GF-D8 (cell line): ENCODE measurements at regions not wholly inside any gene's neighbourhood (a gene's known extent, or its start where the extent isn't known, plus 50 kb on each side); places are given as distances from the start of the nearest gene placed in this dataset.

Source experiments
- DNase-seq: peaks from one replicate; lab custom pipeline; 2025; lab: John Stamatoyannopoulos, UW

DNA sequence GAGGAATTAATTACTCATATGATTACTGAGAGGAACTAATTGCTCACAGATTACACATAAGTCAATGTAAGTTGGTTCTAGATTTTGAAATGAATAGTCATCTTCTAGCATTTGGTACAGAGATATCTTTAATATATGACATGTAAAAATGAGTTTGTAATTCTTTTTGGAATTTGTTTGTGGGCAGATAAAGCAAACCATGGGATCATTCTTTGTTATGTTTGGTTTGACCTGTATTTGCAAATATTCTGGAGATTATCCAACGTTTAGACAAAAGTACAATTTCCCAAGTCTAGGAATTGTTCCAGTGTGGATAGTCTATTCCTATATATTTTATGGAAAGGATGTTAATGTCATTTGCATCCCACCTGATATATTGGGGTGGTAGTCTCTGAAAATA is 309.6 kb upstream of the EDNRB start:
- no peak for DNase-seq

DNA sequence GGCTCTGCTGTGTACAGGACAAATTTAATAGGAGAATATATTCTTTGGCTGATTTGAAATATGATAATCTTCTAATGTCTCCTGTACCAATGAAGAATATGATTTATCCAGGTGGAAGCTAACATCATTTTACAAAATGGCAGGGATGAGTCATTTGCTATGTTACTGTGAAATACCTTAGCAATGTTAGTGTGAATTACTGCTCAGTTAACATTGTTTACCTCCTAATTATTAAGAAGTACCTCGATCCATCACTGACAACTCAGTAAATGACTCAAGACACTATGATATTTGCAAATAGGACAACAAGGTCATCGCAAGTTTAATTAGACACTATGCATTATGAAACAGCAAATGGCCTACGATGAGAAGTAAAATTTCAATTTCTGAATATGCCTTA is 309.1 kb upstream of the EDNRB start:
- DNase-seq = no peak

DNA sequence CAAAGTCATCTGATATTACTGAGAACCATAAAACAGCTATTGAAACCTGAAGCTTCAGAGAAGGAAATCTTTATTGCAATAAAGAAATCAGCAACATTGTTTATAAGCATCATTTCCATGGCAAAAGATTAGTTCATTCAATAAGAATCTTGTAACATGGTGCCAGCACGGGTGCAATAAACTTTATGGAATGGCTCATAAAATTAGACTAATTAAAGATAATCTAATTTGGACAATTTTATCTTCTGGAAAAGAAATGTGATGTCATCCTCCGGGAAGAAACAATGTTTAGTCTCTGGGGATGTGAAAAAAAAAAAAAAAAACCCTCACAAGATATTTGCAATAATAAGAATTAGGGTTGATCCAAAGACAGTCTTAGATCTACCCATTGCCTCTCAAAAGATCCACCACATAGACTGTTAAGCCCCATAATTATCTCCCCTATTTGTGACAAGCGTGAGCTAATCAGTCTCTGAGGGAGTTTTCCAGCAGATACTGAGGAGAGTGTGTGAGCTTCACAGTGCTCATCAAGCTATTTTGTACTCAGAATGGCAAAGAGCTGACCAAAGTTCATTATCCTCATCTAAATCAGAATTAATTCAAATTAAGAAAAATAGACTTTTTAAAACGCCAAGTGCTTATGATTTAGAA is 297.0 kb upstream of the EDNRB start:
- DNase-seq = no peak

DNA sequence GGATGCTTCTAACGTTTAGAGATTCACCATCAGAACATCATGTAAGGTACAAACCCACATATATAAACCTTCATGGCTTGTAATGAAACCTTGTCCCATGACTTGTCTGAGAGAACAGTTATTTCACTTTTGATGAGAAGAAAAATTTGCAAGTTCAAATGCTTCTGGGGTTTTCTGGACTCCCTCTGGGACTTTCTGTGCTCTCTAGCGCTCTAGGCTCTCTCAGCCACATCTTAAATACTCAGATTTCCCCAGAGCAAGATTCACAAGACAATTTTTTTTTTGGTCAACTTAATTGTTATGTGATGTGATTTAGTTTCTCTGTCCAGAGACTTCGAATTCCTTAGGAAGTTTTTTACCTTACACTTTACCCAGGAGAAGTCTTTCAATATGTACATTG is 282.8 kb upstream of the EDNRB start:
- DNase-seq = no peak

DNA sequence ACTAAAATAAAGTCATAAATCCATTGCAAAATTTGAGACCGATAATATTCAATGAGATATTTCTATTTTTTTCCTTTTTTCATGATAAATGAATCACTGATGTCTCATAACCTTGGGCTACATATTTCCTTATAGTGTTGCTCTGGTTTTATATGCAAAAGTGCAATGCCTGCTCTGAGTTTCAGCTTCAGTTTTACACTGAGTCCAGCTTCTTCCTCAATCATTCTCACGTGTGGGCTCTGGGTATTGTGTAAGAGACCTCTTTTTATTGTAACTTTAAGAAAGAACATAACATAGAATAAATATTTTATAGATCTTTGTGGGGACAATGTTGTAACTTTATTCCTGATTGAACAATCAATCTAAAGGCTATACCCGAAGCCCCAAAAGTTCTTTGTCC is 280.2 kb upstream of the EDNRB start:
- no peak for DNase-seq

DNA sequence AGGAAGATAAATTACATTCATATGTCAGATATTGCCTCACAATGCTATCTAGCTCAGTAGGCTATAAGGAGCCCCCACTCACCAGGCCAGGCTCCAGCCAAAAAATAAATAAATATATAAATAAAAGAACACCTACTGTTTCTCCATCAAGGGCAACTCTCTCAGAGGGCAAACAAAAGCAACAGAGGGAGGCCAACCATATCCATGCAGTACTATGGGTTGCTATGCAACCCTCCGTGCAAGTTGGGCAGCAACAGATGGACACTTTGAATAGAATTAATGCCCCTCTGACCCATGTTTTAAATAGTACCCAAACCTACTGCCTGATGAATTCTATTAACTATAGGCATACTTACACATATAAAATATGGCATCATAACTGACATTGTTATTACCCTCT is 279.8 kb upstream of the EDNRB start:
- DNase-seq = no peak

DNA sequence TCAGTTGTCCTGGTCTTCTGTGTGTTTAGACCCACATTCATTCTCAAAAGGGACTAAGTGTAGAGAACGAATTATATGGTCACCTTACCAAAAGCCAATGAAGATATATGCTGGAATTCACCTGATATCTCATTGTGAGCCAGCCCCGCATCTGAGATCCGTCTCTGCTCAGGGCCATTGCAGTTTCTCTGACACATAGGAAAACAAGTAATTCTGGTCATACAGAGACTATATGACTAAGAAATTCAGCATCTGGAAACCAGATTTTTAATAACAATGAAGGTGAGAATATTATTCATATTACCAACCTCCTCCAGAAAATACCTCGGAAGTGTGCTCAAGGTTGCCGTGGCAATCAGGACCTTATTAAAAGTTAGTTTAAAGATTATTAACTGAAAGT is 278.6 kb upstream of the EDNRB start:
- DNase-seq = no peak

DNA sequence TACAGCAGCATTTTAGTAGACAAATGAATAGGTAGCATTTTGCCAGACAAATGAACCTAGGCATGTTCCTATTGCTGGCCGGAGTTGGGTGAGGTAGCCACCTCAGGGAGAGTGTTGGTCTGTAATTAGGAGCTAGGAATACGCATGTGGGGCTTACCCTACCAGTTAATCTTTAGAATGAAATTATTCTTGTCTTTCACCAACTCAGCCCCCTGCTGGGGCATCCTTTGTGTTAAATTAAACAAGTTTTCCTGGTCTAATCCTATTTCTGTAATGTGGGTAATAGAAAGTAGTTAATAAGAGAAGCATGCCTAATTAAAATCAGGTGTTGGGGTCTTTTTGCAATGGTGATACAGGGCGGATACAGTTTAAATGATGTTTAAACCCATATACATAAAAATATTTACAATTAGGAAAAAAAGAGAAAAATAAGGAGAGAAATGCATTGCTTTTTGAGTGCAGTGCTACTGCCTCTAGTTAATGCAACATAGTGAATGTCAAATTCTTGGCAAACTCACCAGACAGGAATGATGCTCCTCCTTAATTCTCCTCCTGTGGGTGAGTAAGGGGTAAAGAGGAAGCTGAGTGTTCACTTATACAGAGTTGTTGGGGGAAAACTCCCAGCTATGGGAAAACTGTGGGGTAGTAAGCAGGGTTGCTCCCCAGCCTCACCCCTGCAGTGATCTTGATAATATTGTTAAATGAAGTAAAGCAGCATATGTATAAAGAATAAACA is 276.4 kb upstream of the EDNRB start:
- DNase-seq = no peak

DNA sequence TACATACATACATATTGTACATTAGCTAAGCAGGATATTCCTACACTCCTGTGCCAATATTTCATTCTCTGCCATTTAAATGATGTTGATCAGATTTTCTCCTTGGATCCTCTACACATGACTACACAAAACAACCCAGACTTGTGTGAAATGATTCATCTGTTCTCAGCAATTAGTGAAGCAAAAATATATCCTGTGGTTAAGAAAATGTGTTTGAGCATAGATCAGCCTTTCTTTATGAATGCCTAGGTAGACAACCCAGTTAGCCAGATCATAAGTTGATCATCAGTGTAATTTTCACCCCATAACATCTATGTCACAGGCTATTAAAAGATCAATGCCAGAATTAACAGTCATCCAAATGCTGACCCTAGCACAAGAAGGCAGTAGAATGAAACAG is 275.2 kb upstream of the EDNRB start:
- no peak for DNase-seq

DNA sequence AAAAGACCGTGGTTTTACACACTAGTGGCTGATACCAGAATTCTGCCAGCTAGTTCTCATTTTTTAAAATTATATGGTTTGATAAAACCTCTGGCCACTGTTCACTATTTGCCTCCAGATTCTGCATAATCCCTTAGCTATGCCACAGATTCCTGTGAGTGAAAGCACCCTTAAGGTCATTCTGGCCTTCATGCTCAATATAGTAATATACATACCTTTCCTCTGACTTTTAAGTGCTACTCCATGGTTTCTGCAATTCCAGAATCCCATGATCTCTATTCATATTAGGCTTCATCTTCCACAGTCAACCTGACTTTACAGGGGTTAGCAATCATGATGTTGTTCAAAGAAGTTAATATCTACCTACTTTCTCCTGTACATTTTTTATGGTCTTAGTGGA is 274.1 kb upstream of the EDNRB start:
- no peak for DNase-seq

DNA sequence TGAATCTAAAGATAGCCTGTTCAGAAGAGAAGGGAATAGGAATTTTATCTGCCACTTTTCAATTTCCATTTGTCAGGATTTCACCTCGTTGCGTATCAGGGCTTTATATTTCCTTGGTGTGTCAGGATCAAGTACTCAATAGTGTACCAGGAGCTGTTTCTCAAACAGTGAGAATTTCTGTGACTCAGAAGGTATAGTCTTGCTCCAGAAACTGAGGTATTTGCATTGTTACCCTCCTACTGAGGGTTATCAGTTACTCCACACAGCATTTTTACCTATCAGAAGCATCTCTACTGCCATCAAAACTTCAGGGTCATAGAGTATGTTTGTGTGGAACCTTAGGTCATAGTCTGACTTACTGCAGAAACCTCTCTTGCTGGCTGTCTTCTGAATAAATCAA is 271.7 kb upstream of the EDNRB start:
- DNase-seq = no peak

DNA sequence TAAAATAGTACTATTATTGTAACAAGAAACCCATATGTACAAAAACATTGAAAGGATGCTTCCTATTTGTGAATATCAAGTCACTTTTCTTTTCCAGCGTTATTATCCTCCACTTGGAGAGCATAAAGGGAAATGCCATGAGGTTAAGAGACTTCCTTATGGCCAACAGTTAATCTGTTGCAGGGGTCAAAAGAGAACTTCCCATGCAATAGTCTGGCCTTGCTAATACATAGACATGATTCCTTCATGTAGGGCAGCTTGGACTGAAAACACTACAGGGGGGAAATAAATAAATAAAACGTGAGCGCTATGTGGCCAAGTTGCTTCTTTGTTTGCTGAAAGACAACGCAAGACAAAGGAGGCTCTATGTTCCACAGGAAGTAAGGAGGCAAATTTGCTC is 269.1 kb upstream of the EDNRB start:
- no peak for DNase-seq

DNA sequence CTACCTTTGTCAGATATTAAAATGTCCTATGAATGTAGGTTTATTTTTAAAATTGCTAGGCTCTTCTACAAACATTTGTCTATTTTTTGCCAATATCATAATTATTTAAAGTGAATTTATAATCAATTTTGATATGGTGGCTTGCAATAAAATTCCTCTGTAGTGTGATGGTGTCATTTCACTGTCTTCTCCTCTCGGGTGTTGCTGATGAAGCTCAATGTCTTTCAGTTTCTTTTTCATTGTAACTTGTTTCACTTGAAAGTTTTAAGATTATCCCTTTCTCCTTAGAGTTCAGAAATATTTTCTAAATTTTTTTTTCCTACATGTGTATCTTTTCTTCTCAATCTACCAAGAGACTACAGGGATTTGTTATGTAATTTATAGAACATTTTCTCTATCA is 267.1 kb upstream of the EDNRB start:
- DNase-seq = no peak

DNA sequence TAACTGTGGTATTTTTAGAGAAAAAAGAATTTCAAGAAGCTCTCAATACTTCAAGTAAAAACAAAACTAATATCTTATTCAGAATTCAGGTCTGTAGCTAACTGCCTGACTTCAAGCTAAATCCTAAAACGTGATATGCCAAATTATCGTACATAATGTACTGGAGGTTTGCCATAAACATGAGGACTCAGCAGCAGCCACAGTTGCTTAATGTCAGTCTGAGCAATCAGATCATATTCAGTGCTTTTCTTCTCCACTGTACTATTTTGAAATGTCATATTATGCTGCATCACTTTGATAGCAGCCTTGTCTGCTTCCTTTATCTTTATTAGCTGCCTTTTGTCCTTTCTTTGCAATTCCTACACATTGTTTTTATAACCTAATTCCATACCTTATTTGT is 265.1 kb upstream of the EDNRB start:
- no peak for DNase-seq

DNA sequence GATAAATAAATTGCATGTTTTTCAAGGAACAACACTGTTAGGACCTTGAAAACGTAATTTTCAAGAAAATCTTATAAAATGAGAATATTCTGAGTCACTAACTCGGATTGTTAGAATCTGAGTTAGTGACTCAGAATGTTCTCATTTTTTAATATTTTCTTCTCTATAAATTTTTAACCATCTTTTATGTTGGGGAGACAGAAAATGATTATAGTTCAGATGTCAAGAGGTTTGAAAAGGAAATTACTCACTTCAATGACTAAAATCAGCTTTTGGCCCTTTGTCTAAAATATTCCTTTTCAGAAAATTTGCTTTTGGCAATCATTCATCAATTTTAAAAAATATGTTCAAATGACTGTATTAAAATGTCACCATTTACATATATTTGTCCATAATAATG is 264.2 kb upstream of the EDNRB start:
- no peak for DNase-seq

DNA sequence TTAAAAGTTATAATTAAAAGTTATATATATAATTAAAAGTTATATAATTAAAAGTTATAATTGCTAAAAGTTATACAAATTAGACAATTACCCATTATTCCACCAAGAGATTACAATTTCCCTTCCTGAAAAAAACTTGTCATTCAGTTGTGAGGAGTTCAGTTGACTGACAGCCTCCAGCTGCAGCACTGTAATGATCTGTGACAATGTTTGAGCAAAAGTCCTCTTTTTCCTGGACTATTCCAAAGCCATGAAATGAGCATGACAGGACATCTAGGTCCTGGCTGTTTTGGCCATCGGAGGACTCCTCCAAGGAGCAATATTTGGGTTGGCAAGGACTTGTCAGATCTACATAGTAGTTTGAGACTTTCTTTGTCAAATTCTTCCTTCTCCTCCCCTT is 258.7 kb upstream of the EDNRB start:
- no peak for DNase-seq

DNA sequence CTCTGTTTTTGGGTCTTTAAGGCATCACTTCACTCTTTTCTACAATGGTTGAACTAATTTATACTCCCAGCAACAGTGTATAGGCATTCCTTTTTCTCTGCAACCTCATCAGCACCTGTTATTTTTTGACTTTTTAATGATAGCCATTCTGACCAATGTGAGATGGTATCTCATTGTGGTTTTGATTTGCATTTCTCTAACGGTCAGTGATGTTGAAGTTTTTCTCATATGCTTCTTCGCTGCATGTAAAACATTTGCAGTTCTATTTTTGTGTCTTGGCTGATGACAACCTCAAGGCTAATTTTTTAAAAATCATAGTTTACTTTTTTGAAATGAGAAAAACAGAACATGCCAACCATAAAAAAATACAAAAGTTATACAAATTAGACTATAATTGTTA is 258.2 kb upstream of the EDNRB start:
- no peak for DNase-seq

DNA sequence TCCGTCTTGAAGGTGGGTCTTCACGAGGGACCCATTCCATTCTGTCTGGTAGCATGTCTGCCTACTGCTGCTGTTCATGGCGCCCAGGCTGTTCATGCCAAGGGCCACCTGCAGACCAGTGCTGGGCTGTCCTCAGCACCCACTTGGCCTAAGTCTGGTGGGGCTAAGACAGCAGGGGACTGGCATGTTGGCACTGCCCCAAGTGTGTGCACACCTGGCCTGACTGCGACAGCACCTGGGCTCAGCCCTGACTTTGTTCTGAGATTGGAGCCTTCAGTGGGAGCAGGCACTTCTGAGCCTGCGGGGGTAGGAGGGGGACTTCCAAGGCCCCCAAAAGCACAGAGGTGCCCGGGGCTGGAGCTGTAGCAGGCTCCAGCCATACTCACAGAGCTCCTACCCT is 250.8 kb upstream of the EDNRB start:
- no peak for DNase-seq

DNA sequence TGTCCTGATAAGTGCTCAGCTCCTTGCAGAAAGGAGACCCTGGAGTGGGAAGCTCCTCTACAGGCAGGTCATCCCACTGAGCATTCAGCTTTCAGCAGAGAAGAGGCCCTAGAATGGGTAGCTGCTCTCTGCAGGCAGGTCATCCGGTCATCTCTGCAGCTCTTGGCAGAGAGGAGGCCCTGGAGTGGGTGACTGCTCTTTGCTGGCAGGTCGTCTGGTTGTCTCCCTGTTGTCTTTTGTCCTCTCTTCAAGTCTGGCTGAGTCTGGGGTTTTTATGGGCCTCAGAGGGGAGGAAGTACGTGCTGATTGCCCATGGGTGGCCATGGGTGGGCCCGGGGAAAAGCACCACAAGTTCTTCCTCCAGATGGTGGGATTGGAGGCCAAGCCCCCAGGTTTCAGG is 250.3 kb upstream of the EDNRB start:
- DNase-seq = no peak

DNA sequence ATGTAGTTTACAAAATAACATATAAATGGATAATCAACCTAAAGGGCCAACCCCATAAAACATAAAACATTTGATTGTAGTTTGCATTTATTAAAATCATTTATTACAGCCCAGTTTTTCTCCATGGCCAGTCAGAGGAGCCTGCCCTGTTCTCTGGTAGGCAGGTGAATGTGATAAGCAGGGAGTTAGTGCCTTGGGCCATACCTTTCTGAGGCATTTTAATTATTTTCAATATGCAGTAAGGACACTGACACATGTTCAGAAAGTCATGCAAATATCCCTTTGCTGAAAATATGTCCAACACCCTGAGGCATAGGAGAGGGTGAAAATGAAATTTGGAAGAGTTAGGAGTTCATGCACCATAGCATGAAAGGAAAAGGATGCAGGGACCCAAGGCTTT is 242.6 kb upstream of the EDNRB start:
- no peak for DNase-seq

DNA sequence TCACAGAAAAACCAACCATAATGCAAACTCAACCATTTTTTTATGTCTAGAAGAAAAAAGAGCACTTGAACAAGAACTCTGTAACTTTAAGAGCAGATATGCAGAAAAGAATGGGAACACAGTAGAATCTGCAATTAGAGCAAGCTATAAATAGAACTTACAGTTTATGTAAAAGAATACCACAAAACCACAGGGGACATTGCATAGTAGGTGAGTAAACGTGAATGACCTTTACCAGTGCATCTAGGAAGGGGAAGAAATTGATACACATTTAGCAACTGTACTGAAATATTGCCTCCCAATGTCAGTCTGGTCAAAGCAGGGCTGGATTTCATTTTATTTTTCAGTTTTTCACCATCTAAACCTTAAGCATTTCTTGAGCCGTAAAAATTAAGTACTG is 242.2 kb upstream of the EDNRB start:
- DNase-seq = peak; percentile 97

DNA sequence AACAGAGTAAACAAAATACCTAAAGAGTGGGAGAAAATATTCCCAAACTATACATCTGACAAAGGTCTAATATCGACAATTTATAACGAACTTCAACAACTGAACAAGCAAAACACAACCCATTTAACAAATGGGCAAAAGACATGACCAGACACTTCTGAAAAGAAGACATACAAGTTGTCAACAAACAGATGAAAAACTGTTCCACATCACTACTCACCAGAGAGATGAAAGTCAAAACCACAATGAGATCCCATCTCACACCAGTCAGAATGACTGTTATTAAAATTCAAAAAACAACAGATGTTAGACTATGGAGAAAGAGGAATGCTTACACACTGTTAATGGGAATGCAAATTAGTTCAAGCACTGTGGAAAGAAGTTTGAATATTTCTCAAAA is 233.8 kb upstream of the EDNRB start:
- no peak for DNase-seq

DNA sequence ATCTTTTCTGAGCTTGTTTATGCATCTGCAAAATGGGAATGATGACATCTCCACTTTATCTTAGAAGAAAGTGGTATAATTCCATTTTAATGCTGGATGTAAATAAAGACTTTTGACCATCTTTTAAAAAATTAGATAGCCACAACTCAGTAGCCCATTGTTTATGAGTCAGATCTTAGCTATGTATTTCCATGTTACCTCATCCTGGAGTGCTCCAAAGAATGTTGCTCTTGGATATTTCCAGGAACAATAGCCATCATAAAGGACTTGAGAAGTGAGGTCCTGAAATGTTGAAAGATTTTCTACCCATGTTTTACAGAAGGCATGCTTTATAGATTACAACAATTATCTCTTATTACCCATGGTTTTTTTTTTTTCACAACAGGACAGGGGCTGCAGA is 229.3 kb upstream of the EDNRB start:
- DNase-seq = no peak

DNA sequence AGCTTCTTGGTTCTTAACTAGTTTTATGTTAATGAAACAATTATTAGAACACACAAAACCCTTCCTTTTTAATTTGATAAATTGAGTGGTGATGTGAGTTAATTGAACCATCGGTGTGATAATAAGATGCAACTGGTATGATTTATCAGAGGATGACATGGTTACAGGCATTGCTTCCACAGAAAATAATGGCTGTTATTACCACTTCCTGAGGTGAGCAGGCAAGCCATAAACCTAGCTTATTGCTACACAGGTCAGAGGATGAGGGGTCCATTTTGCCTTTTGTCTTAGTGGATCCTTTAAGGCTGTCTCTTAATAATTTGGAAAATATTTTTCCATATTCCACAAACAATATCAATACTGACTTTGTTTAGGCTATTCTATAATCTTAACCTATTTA is 226.6 kb upstream of the EDNRB start:
- no peak for DNase-seq
